Ishikawa (cell line): ENCODE measurements at regions not wholly inside any gene's neighbourhood (a gene's known extent, or its start where the extent isn't known, plus 50 kb on each side); places are given as distances from the start of the nearest gene placed in this dataset.

ENCODE experiments used
- CEBPB ChIP-seq: IDR thresholded peaks from 2 replicates; pipeline ENCODE4 v1.6.1; 2012
- CREB1 ChIP-seq: IDR thresholded peaks from 2 replicates; pipeline ENCODE4 v1.6.1; 2012; ENCODE audit warnings: low read depth
- EGR1 ChIP-seq: IDR thresholded peaks from 2 replicates; pipeline ENCODE4 v1.6.1; 2012
- EP300 ChIP-seq: IDR thresholded peaks from 2 replicates; pipeline ENCODE4 v1.6.1; 2012; ENCODE audit warnings: borderline replicate concordance
- FOXM1 ChIP-seq: IDR thresholded peaks from 2 replicates; pipeline ENCODE4 v1.6.1; 2012; ENCODE audit warnings: low read depth, borderline replicate concordance
- MAX ChIP-seq: IDR thresholded peaks from 2 replicates; pipeline ENCODE4 v1.6.1; 2012
- NFIC ChIP-seq: IDR thresholded peaks from 2 replicates; pipeline ENCODE4 v1.6.1; 2012
- RAD21 ChIP-seq: IDR thresholded peaks from 2 replicates; pipeline ENCODE4 v1.6.1; 2012; ENCODE audit warnings: low read depth
- REST ChIP-seq: IDR thresholded peaks from 2 replicates; pipeline ENCODE4 v1.6.1; 2012; ENCODE audit warnings: low read depth, mild to moderate bottlenecking
- TAF1 ChIP-seq: IDR thresholded peaks from 2 replicates; pipeline ENCODE4 v1.6.1; 2012; ENCODE audit warnings: low read depth, mild to moderate bottlenecking
- TCF12 ChIP-seq: IDR thresholded peaks from 2 replicates; pipeline ENCODE4 v1.6.1; 2012; ENCODE audit warnings: low read depth
- TEAD4 ChIP-seq: IDR thresholded peaks from 2 replicates; pipeline ENCODE4 v1.6.1; 2012
- USF1 ChIP-seq: IDR thresholded peaks from 2 replicates; pipeline ENCODE4 v1.6.1; 2012
- YY1 ChIP-seq: IDR thresholded peaks from 2 replicates; pipeline ENCODE4 v1.6.1; 2012; ENCODE audit warnings: low read depth
- ZBTB7A ChIP-seq: IDR thresholded peaks from 2 replicates; pipeline ENCODE4 v1.6.1; 2012; ENCODE audit warnings: low read depth

- TF ChIP-seq YY1, result no peak
- TF ChIP-seq FOXM1, result no peak
- TF ChIP-seq REST, result no peak
- TF ChIP-seq RAD21, result no peak
- TF ChIP-seq USF1, result no peak
- TF ChIP-seq TAF1, result no peak
- no peak for TF ChIP-seq EGR1
- TF ChIP-seq TCF12, result no peak
- TF ChIP-seq ZBTB7A, result no peak
- TF ChIP-seq CEBPB, result no peak
- no peak for TF ChIP-seq TEAD4
Measured at GRCh38 chr13:22047082-22047784, 376.4 kb downstream of the FGF9 start.

- TF ChIP-seq NFIC, result no peak
- no peak for TF ChIP-seq REST
- TF ChIP-seq CREB1, result no peak
- TF ChIP-seq EP300, result no peak
- no peak for TF ChIP-seq FOXM1
- TF ChIP-seq TCF12, result no peak
- no peak for TF ChIP-seq USF1
- no peak for TF ChIP-seq CEBPB
- no peak for TF ChIP-seq RAD21
- TF ChIP-seq TAF1, result no peak
- TF ChIP-seq MAX, result no peak
- no peak for TF ChIP-seq TEAD4
- TF ChIP-seq EGR1, result no peak
- TF ChIP-seq ZBTB7A, result no peak
- no peak for TF ChIP-seq YY1
Measured at GRCh38 chr13:22047785-22048104, 376.9 kb downstream of the FGF9 start.

- TF ChIP-seq YY1 (no peak), MAX (no peak), CREB1 (no peak), EP300 (no peak; the same call in 1 of the 2 replicates), TCF12 (0 out of 2 replicates have a peak, but pooled peaks have one; percentile 47), EGR1 (no peak), NFIC (peak; percentile 66), CEBPB (no peak), USF1 (no peak), REST (no peak), TEAD4 (no peak)
Measured at GRCh38 chr13:22049384-22049783, 378.5 kb downstream of the FGF9 start.

- TF ChIP-seq TAF1 (no peak), TEAD4 (no peak), YY1 (no peak), RAD21 (no peak), NFIC (no peak), TCF12 (no peak), EP300 (no peak), FOXM1 (no peak), CEBPB (no peak), CREB1 (no peak), USF1 (no peak), REST (no peak), EGR1 (no peak), MAX (no peak), ZBTB7A (no peak)
Measured at GRCh38 chr13:22050951-22051563, 380.2 kb downstream of the FGF9 start.
